Neuronal stem cell (in vitro differentiated cells): ENCODE measurements at regions not wholly inside any gene's neighbourhood (a gene's known extent, or its start where the extent isn't known, plus 50 kb on each side); places are given as distances from the start of the nearest gene placed in this dataset.
"Not testable (repeated sequence)": the region's sequence is repeated elsewhere in the genome, so short reads cannot be mapped to it uniquely, and the experiment has no call there.

Experiments used
- DNase-seq: peaks from one replicate; pipeline ENCODE4 v3.0.0-alpha.2; 2013; ENCODE audit warnings: low spot score
- H2AFZ ChIP-seq: one replicate; pipeline ENCODE4 v1.6.1; 2013; ENCODE audit warnings: mild to moderate bottlenecking, low read length, inconsistent platforms
- H2AK5ac ChIP-seq: 2 replicates; pipeline ENCODE4 v1.6.1; 2013; ENCODE audit warnings: low read depth, mild to moderate bottlenecking, inconsistent platforms, low read length, moderate library complexity, mixed read lengths
- H2BK120ac ChIP-seq: 2 replicates; pipeline ENCODE4 v1.6.1; 2013; ENCODE audit warnings: low read depth, mild to moderate bottlenecking, inconsistent platforms, low read length, moderate library complexity, mixed read lengths
- H2BK12ac ChIP-seq: one replicate; pipeline ENCODE4 v1.6.1; 2013; ENCODE audit warnings: low read length, inconsistent platforms
- H2BK15ac ChIP-seq: 2 replicates; pipeline ENCODE4 v1.6.1; 2013; ENCODE audit warnings: mild to moderate bottlenecking, low read length, inconsistent platforms, mixed read lengths
- H2BK5ac ChIP-seq: one replicate; pipeline ENCODE4 v1.6.1; 2013; ENCODE audit warnings: inconsistent platforms, mild to moderate bottlenecking, low read length, moderate library complexity
- H3K14ac ChIP-seq: one replicate; pipeline ENCODE4 v1.6.1; 2013; ENCODE audit warnings: low read length, inconsistent platforms
- H3K18ac ChIP-seq: 2 replicates; pipeline ENCODE4 v1.6.1; 2013; ENCODE audit warnings: low read length, inconsistent platforms
- H3K23ac ChIP-seq: 2 replicates; pipeline ENCODE4 v1.6.1; 2013; ENCODE audit warnings: low read depth, mild to moderate bottlenecking, mixed read lengths, low read length, inconsistent platforms; ENCODE audit not compliant: poor library complexity
- H3K27ac ChIP-seq: replicated peaks from 3 replicates; pipeline ENCODE4 v1.5.1; 2013; ENCODE audit warnings: low read length, inconsistent platforms
- H3K27me3 ChIP-seq, 3 experiments: 2 replicates each; pipeline ENCODE4 v1.6.1; 2013; ENCODE audit warnings: low read length in 3 of 3, mild to moderate bottlenecking in 2 of 3, inconsistent platforms in 1 of 3, low read depth in 1 of 3, mixed read lengths in 1 of 3, moderate library complexity in 1 of 3; ENCODE audit not compliant: control insufficient read depth in 3 of 3, insufficient read depth in 3 of 3
- H3K36me3 ChIP-seq, 2 donors: replicated peaks in 1 of 2; 2 replicates each; pipeline ENCODE4 v1.6.1; 2013; ENCODE audit warnings: low read length in 2 of 2; ENCODE audit not compliant: control insufficient read depth in 2 of 2, insufficient read depth in 2 of 2
- H3K4ac ChIP-seq: 2 replicates; pipeline ENCODE4 v1.6.1; 2013; ENCODE audit warnings: inconsistent platforms, mild to moderate bottlenecking, low read length, moderate library complexity
- H3K4me1 ChIP-seq, 2 donors: 1 replicate in 1 of 2; 2 replicates in 1 of 2; pipeline ENCODE4 v1.6.1; 2013; ENCODE audit warnings: low read length in 2 of 2, low read depth in 1 of 2; ENCODE audit not compliant: control insufficient read depth in 2 of 2, insufficient read depth in 1 of 2
- H3K4me2 ChIP-seq: one replicate; pipeline ENCODE4 v1.6.1; 2013; ENCODE audit warnings: mild to moderate bottlenecking, low read length, inconsistent platforms; ENCODE audit not compliant: insufficient read depth, poor library complexity, severe bottlenecking
- H3K4me3 ChIP-seq, 2 donors: 2 replicates each; pipeline ENCODE4 v1.5.1; 2013; ENCODE audit warnings: low read length in 2 of 2, mild to moderate bottlenecking in 2 of 2, inconsistent platforms in 1 of 2, moderate library complexity in 1 of 2
- H3K79me1 ChIP-seq: one replicate; pipeline ENCODE4 v1.6.1; 2013; ENCODE audit warnings: low read depth, mild to moderate bottlenecking, inconsistent platforms, low read length, moderate library complexity
- H3K9ac ChIP-seq: one replicate; pipeline ENCODE4 v1.6.1; 2013; ENCODE audit warnings: mild to moderate bottlenecking, low read depth, low read length, inconsistent platforms; ENCODE audit not compliant: poor library complexity
- H3K9me3 ChIP-seq, 2 donors: replicated peaks in 1 of 2; 2 replicates each; pipeline versions ENCODE3 to v1.6.1; 2013; ENCODE audit warnings: low read length in 2 of 2, mild to moderate bottlenecking in 2 of 2, inconsistent platforms in 1 of 2, low read depth in 1 of 2, mixed read lengths in 1 of 2, moderate library complexity in 1 of 2; ENCODE audit not compliant: control insufficient read depth in 2 of 2, insufficient read depth in 1 of 2
- H4K8ac ChIP-seq: one replicate; pipeline ENCODE4 v1.6.1; 2013; ENCODE audit warnings: low read depth, mild to moderate bottlenecking, inconsistent platforms, low read length, moderate library complexity
- H4K91ac ChIP-seq: one replicate; pipeline ENCODE4 v1.6.1; 2013; ENCODE audit warnings: low read length, low read depth, mild to moderate bottlenecking, inconsistent platforms; ENCODE audit not compliant: poor library complexity
- WGBS, 2 donors: extraction: QIAGEN DNeasy Blood & Tissue Kit; methylation state at CpG; one replicate each; pipeline ENCODE4 v1.1.7; 2013; ENCODE audit warnings: missing lambda C conversion rate in 2 of 2, mixed read lengths in 1 of 2; ENCODE audit not compliant: insufficient read length in 2 of 2, insufficient replicate concordance in 1 of 2; ENCODE audit errors: extremely low coverage in 2 of 2; 5-methylcytosine and 5-hydroxymethylcytosine counted together

GRCh38 chr2:36165132-36165531 lies 190.4 kb upstream of the CRIM1 start:
- peaks cover 0 to 3% of the 10 kb centered on the region in 2 donors for H3K9me3 ChIP-seq
- H3K27me3 ChIP-seq = peaks cover 0 to 5% (median 0%) of the 10 kb centered on the region in 3 experiments
- no peak overlapping the region for H4K8ac ChIP-seq
- no CpG with 5 or more reads among the region's 4 CpGs for WGBS, 2 donors
- H2AK5ac ChIP-seq = no peak overlapping the region
- H3K79me1 ChIP-seq = no peaks in the 10 kb centered on the region
- H3K4ac ChIP-seq = no peak overlapping the region
- no peak overlapping the region for H2AFZ ChIP-seq
- no peak overlapping the region for H2BK15ac ChIP-seq
- H2BK120ac ChIP-seq = no peak overlapping the region
- no peak overlapping the region for H3K4me2 ChIP-seq
- no peak overlapping the region for H3K27ac ChIP-seq
- no peak overlapping the region for H3K4me3 ChIP-seq
- no peak overlapping the region for H3K23ac ChIP-seq
- H3K18ac ChIP-seq = no peak overlapping the region
- no peak overlapping the region for H3K9ac ChIP-seq
- DNase-seq = no peak
- H4K91ac ChIP-seq = no peak overlapping the region
- H3K14ac ChIP-seq = no peak overlapping the region
- H2BK5ac ChIP-seq = no peak overlapping the region
- H3K4me1 ChIP-seq = no peaks in the 10 kb centered on the region
- no peaks in the 10 kb centered on the region for H3K36me3 ChIP-seq
- no peak overlapping the region for H2BK12ac ChIP-seq

- no peak overlapping the region for H2BK120ac ChIP-seq
- no peak overlapping the region for H3K14ac ChIP-seq
- peaks cover 0 to 1% of the 10 kb centered on the region in 2 donors for H3K9me3 ChIP-seq
- no peak overlapping the region for H3K18ac ChIP-seq
- H3K27me3 ChIP-seq = peaks cover 0 to 5% (median 0%) of the 10 kb centered on the region in 3 experiments
- no peak overlapping the region for H3K4me3 ChIP-seq
- H3K27ac ChIP-seq = no peak overlapping the region
- no peak overlapping the region for H2AFZ ChIP-seq
- H3K79me1 ChIP-seq = no peaks in the 10 kb centered on the region
- H4K91ac ChIP-seq = no peak overlapping the region
- H2BK15ac ChIP-seq = no peak overlapping the region
- H2AK5ac ChIP-seq = no peak overlapping the region
- H3K36me3 ChIP-seq = no peaks in the 10 kb centered on the region
- no peak overlapping the region for H3K23ac ChIP-seq
- no peak overlapping the region for H3K4ac ChIP-seq
- no peak for DNase-seq
- no peaks in the 10 kb centered on the region for H3K4me1 ChIP-seq
- no peak overlapping the region for H4K8ac ChIP-seq
- H2BK5ac ChIP-seq = no peak overlapping the region
- no peak overlapping the region for H2BK12ac ChIP-seq
- no CpG with 5 or more reads among the region's 3 CpGs for WGBS, 2 donors
- no peak overlapping the region for H3K9ac ChIP-seq
- no peak overlapping the region for H3K4me2 ChIP-seq
These were observed 191.9 kb upstream of the CRIM1 start for GRCh38 chr2:36163520-36164254.

GRCh38 chr2:36157093-36157492 lies 198.5 kb upstream of the CRIM1 start:
- H3K27ac ChIP-seq, H3K4me1 ChIP-seq, H2BK120ac ChIP-seq, H2AK5ac ChIP-seq, H3K36me3 ChIP-seq, H3K23ac ChIP-seq, H3K9me3 ChIP-seq, H2BK5ac ChIP-seq, H4K8ac ChIP-seq, H2BK12ac ChIP-seq, H3K14ac ChIP-seq, H3K4ac ChIP-seq, H3K27me3 ChIP-seq, H3K79me1 ChIP-seq, H3K4me3 ChIP-seq, H3K9ac ChIP-seq, DNase-seq, H2AFZ ChIP-seq, H3K18ac ChIP-seq, H3K4me2 ChIP-seq, H4K91ac ChIP-seq, H2BK15ac ChIP-seq: not testable (repeated sequence)
- no CpG with 5 or more reads among the region's 1 CpG for WGBS, 2 donors

- Histone ChIP-seq H3K79me1 (no peaks in the 10 kb centered on the region), H3K4ac (no peak overlapping the region), H3K4me2 (no peak overlapping the region), H3K14ac (no peak overlapping the region), H3K27ac (no peak overlapping the region), H3K18ac (no peak overlapping the region), H4K91ac (no peak overlapping the region), H3K4me3 (no peak overlapping the region), H3K4me1 (no peaks in the 10 kb centered on the region), H4K8ac (no peak overlapping the region), H2AFZ (no peak overlapping the region), H2AK5ac (no peak overlapping the region), H3K27me3 (no peaks in the 10 kb centered on the region), H3K36me3 (no peaks in the 10 kb centered on the region), H2BK15ac (no peak overlapping the region), H2BK12ac (no peak overlapping the region), H3K9me3 (no peaks in the 10 kb centered on the region), H3K9ac (no peak overlapping the region), H2BK120ac (no peak overlapping the region), H3K23ac (no peak overlapping the region), H2BK5ac (no peak overlapping the region)
- no peak for DNase-seq
- WGBS, 2 donors = no CpG with 5 or more reads among the region's 4 CpGs
These were observed 207.7 kb upstream of the CRIM1 start for GRCh38 chr2:36147670-36148390.
